SK-N-SH (cell line): ENCODE measurements at regions not wholly inside any gene's neighbourhood (a gene's known extent, or its start where the extent isn't known, plus 50 kb on each side); places are given as distances from the start of the nearest gene placed in this dataset.
A peak's percentile ranks its signal among the peaks of the same experiment; 100 is the strongest.

Source experiments
- EZH2phosphoT487 ChIP-seq: fragments of 200-600 bp; sonication (generic); IDR thresholded peaks from 2 replicates; pipeline ENCODE4 v1.6.1; 2017; ENCODE audit warnings: low read depth, mixed run types, mild to moderate bottlenecking, antibody characterized with exemption, moderate library complexity, borderline replicate concordance
- MXI1 ChIP-seq: IDR thresholded peaks from 2 replicates; pipeline ENCODE4 v1.6.1; 2012; ENCODE audit warnings: mild to moderate bottlenecking, low read depth, low read length, improper control_type of control experiment
- NFIC ChIP-seq: IDR thresholded peaks from 2 replicates; pipeline ENCODE4 v1.4.0; 2012; ENCODE audit warnings: borderline replicate concordance
- POLR2AphosphoS5 ChIP-seq: IDR thresholded peaks from 2 replicates; pipeline ENCODE4 v1.6.1; 2012; ENCODE audit warnings: low read depth, low read length
- RAD21 ChIP-seq: IDR thresholded peaks from 2 replicates; pipeline ENCODE4 v1.6.1; 2012; ENCODE audit warnings: mild to moderate bottlenecking, low read length
- RXRA ChIP-seq: IDR thresholded peaks from 2 replicates; pipeline ENCODE4 v1.4.0; 2012; ENCODE audit warnings: low read depth, mild to moderate bottlenecking, borderline replicate concordance
- YY1 ChIP-seq: IDR thresholded peaks from 2 replicates; pipeline ENCODE4 v1.4.0; 2012; ENCODE audit warnings: low read depth, mild to moderate bottlenecking
- TF ChIP-seq, protein P1 (sequence below): fragments of 200-600 bp; sonication (generic); IDR thresholded peaks from 2 replicates; pipeline ENCODE4 v1.6.1; 2017; ENCODE audit warnings: antibody characterized with exemption, mild to moderate bottlenecking, moderate library complexity
- TF ChIP-seq, protein P2 (sequence below): IDR thresholded peaks from 2 replicates; pipeline ENCODE4 v1.4.0; 2012; ENCODE audit warnings: low read depth, borderline replicate concordance
- TF ChIP-seq, protein P3 (sequence below): IDR thresholded peaks from 2 replicates; pipeline ENCODE4 v1.6.1; 2012; ENCODE audit warnings: mild to moderate bottlenecking, low read depth, low read length, moderate library complexity

DNA sequence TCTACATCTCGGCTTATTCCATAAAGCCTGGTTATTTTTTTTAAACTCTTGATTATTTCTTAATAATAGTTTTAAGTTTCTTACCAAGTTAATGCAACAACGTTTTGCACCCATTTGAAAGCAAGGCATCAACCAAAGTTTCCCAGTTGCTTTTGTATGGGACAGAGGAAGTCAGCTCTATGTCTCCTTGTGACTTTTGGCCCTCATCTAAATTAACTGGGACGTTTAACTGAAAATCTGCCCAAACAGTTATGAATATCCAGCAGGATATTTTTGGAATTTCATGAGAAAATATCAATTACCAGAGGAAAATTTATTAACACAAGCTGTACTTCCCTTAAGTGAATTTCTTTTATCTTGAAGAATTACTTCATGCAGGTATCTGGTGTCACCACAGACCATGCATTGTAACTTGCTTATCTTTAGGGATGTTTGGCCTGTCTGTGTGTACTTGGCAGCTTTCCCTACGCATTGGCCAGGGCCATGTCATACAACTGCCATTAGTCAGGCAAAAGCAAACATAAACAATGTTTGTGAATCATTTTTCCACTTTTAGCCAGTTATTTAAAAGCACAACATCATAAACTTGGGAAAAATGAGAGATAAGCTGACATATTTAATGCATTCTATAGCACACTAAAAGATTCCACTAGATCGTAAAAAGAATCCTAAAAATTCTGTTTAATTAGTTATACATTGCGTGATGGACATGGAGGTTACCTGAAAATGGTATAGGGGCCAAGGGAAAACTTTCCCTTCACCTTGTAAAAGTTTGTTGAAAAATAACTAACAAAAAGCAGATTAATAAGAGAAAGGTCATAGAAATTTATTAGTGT, 101.4 kb upstream of the PDE5A start:
- TF ChIP-seq, protein P1, sequence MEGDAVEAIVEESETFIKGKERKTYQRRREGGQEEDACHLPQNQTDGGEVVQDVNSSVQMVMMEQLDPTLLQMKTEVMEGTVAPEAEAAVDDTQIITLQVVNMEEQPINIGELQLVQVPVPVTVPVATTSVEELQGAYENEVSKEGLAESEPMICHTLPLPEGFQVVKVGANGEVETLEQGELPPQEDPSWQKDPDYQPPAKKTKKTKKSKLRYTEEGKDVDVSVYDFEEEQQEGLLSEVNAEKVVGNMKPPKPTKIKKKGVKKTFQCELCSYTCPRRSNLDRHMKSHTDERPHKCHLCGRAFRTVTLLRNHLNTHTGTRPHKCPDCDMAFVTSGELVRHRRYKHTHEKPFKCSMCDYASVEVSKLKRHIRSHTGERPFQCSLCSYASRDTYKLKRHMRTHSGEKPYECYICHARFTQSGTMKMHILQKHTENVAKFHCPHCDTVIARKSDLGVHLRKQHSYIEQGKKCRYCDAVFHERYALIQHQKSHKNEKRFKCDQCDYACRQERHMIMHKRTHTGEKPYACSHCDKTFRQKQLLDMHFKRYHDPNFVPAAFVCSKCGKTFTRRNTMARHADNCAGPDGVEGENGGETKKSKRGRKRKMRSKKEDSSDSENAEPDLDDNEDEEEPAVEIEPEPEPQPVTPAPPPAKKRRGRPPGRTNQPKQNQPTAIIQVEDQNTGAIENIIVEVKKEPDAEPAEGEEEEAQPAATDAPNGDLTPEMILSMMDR = no peak
- TF ChIP-seq, protein P2, sequence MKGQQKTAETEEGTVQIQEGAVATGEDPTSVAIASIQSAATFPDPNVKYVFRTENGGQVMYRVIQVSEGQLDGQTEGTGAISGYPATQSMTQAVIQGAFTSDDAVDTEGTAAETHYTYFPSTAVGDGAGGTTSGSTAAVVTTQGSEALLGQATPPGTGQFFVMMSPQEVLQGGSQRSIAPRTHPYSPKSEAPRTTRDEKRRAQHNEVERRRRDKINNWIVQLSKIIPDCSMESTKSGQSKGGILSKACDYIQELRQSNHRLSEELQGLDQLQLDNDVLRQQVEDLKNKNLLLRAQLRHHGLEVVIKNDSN = no peak
- no peak for TF ChIP-seq MXI1
- TF ChIP-seq, protein P3, sequence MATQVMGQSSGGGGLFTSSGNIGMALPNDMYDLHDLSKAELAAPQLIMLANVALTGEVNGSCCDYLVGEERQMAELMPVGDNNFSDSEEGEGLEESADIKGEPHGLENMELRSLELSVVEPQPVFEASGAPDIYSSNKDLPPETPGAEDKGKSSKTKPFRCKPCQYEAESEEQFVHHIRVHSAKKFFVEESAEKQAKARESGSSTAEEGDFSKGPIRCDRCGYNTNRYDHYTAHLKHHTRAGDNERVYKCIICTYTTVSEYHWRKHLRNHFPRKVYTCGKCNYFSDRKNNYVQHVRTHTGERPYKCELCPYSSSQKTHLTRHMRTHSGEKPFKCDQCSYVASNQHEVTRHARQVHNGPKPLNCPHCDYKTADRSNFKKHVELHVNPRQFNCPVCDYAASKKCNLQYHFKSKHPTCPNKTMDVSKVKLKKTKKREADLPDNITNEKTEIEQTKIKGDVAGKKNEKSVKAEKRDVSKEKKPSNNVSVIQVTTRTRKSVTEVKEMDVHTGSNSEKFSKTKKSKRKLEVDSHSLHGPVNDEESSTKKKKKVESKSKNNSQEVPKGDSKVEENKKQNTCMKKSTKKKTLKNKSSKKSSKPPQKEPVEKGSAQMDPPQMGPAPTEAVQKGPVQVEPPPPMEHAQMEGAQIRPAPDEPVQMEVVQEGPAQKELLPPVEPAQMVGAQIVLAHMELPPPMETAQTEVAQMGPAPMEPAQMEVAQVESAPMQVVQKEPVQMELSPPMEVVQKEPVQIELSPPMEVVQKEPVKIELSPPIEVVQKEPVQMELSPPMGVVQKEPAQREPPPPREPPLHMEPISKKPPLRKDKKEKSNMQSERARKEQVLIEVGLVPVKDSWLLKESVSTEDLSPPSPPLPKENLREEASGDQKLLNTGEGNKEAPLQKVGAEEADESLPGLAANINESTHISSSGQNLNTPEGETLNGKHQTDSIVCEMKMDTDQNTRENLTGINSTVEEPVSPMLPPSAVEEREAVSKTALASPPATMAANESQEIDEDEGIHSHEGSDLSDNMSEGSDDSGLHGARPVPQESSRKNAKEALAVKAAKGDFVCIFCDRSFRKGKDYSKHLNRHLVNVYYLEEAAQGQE = no peak
- no peak for TF ChIP-seq EZH2phosphoT487
- TF ChIP-seq RAD21 = no peak
- peak; percentile 37; the same call in 1 of the 2 replicates for TF ChIP-seq POLR2AphosphoS5
- TF ChIP-seq NFIC = peak; percentile 83
- no peak for TF ChIP-seq RXRA
- TF ChIP-seq YY1 = no peak
